GM20000 (cell line): ENCODE measurements at regions not wholly inside any gene's neighbourhood (a gene's known extent, or its start where the extent isn't known, plus 50 kb on each side); places are given as distances from the start of the nearest gene placed in this dataset.

Experiments
- DNase-seq: peaks from one replicate; pipeline ENCODE4 v3.0.0; 2012; ENCODE audit warnings: low spot score
- CTCF ChIP-seq: IDR thresholded peaks from 2 replicates; pipeline ENCODE4 v1.5.1; 2012; ENCODE audit warnings: mild to moderate bottlenecking, control low read depth; ENCODE audit errors: extremely low read depth, missing control alignments

DNA sequence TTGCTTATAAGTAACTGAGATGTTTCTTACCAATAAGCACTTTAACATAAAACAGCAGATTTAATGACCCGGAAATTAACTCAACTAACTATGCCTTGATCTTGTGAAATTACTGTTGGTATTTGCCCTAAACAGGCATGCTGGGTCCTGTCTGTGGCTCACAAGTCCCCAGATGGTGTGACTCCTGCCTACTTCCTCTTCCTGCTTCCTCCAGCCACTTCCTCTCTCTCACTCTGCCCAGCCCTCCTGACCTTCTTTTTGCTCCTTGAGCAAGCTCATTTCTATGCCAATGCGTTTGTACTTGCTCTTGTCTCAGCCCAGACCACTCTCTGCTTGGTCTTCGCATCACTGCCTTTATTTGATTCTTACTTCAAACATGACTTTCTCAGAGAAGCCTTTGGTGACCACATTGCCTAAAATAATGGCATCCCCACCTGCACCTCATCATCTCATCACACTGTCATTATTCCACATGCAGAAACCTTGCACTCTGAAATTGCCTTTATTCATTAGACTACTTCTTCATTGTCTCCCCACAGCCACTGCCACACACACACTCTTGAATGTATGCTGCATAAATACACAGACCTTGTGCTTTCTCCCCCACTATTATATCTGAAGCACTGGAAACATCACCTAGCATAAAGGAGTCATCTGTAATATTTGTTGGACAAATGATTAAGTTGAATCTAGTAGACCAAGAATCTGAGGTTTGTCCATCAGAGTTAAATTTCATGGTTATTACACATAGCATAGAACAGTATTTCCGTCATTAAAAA lies 256.3 kb upstream of the SEMA6D start:
- TF ChIP-seq CTCF: no peak
- no peak for DNase-seq

- no peak for TF ChIP-seq CTCF
- no peak for DNase-seq
Observed at GRCh38 chr15:47461652-47462141, 255.6 kb upstream of the SEMA6D start.

- no peak for TF ChIP-seq CTCF
- DNase-seq: no peak
Observed at GRCh38 chr15:47466357-47466756, 250.9 kb upstream of the SEMA6D start.

- TF ChIP-seq CTCF: no peak
- DNase-seq: no peak
Observed at GRCh38 chr15:47470983-47471382, 246.3 kb upstream of the SEMA6D start.

DNA sequence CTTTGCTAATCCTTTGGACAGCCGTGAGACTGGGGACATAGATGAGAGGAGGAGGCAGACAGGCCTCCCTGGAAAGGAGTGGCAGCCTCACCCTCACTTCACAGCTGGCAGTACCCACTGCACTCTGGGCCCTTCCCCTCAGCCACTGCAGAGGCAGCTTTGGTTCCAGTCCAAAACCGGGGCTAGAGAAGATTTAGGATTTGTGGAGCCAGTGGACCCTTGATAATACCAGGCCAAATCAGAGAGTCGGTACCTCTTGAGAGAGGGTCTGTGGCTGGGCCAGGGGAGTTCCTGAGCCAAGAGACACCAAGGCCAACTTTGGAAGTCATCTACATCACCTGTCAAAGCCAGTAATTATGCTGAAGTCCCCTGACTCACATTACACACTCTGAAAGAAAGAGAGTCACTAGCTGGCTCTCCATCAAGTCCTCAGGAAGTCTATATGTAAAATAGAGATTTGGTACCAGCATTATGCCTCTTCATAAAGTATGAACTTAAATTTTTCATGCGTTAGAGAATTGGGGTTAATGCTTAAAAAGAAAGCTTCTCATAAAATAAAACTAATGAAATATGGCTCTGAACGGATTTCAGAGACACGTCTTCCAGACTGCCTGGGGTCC lies 244.1 kb upstream of the SEMA6D start:
- no peak for DNase-seq
- no peak for TF ChIP-seq CTCF

GRCh38 chr15:47473832-47474231 lies 243.5 kb upstream of the SEMA6D start:
- DNase-seq: no peak
- TF ChIP-seq CTCF: no peak

- TF ChIP-seq CTCF: no peak
Observed at GRCh38 chr15:47475336-47475735, 242.0 kb upstream of the SEMA6D start.

More at GRCh38 chr15:47475336-47475735, 242.0 kb upstream of the SEMA6D start:
- no peak for DNase-seq
